Liver (tissue), 3 donors: ENCODE measurements at regions not wholly inside any gene's neighbourhood (a gene's known extent, or its start where the extent isn't known, plus 50 kb on each side); places are given as distances from the start of the nearest gene placed in this dataset.

Experiments used
- FOXA1 ChIP-seq: IDR thresholded peaks from 2 replicates; pipeline ENCODE4 v1.6.1; 2016; ENCODE audit warnings: antibody characterized with exemption
- SP1 ChIP-seq: IDR thresholded peaks from 2 replicates; pipeline ENCODE4 v1.6.1; 2018; ENCODE audit warnings: antibody characterized with exemption, mild to moderate bottlenecking
- YY1 ChIP-seq: IDR thresholded peaks from 2 replicates; pipeline ENCODE4 v1.6.1; 2016; ENCODE audit warnings: antibody characterized with exemption, mild to moderate bottlenecking
- TF ChIP-seq, protein P1 (sequence below): fragments of 150-350 bp; IDR thresholded peaks from 2 replicates; pipeline ENCODE4 v1.5.1; 2017; ENCODE audit warnings: improper control_type of control experiment, low read depth, low read length; ENCODE audit not compliant: missing input control
- TF ChIP-seq, protein P2 (sequence below): IDR thresholded peaks from 2 replicates; pipeline ENCODE4 v1.6.1; 2016; ENCODE audit warnings: antibody characterized with exemption
- donor health status: healthy.
- donor health status: healthy.

DNA sequence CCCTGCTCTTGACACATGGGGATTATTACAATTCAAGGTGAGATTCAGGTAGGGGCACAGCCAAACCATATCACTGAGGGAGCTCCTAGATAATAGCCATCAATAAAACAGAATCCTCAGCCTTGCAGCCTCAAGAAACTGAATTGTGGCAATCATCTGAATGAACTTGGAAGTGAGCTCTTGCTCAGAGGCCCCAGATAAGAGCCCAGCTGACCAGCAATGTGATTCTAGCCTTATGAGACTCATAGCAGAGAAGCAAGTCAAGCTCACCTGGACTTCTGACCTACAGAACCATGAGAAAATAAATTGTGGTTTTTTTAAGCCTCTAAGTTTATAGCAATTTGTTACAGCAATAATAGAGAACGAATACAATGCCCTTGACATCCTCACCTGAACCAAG, 302.5 kb downstream of the LTN1 start:
- TF ChIP-seq, protein P1, sequence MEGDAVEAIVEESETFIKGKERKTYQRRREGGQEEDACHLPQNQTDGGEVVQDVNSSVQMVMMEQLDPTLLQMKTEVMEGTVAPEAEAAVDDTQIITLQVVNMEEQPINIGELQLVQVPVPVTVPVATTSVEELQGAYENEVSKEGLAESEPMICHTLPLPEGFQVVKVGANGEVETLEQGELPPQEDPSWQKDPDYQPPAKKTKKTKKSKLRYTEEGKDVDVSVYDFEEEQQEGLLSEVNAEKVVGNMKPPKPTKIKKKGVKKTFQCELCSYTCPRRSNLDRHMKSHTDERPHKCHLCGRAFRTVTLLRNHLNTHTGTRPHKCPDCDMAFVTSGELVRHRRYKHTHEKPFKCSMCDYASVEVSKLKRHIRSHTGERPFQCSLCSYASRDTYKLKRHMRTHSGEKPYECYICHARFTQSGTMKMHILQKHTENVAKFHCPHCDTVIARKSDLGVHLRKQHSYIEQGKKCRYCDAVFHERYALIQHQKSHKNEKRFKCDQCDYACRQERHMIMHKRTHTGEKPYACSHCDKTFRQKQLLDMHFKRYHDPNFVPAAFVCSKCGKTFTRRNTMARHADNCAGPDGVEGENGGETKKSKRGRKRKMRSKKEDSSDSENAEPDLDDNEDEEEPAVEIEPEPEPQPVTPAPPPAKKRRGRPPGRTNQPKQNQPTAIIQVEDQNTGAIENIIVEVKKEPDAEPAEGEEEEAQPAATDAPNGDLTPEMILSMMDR = no peak
- TF ChIP-seq FOXA1 (no peak), SP1 (no peak), YY1 (no peak)
- TF ChIP-seq, protein P2, sequence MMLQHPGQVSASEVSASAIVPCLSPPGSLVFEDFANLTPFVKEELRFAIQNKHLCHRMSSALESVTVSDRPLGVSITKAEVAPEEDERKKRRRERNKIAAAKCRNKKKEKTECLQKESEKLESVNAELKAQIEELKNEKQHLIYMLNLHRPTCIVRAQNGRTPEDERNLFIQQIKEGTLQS = no peak
